ENCODE measurements at regions not wholly inside any gene's neighbourhood (a gene's known extent, or its start where the extent isn't known, plus 50 kb on each side); places are given as distances from the start of the nearest gene placed in this dataset.

DNA sequence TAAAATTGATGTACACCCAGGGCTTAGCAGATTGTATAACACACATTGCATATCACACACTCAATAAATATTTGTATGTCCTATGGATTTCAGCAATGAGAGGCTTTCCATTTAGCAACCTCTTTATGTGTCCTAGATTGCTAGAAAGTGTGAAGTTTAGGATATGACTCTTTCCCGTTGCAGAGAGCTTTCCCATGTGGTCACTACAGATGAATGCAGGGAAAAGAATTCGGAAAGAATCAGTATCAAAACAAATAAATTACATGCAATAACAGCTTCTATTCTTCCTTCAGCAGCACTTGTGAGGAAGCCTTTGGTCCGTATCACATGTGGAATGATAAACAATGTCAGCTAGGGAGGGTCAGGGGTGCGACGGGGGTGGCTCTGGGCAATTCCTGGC is 870.1 kb downstream of the C6orf118 start:
- POLR2A ChIA-PET = no interaction called here
- Histone ChIP-seq H2AFZ (ENCODE audit: low read depth, low read length, poor library complexity, severe bottlenecking) (no peak overlapping the region), H3K4me2 (ENCODE audit: low read length) (no peak overlapping the region), H4K20me1 (ENCODE audit: insufficient read depth) (no peaks in the 10 kb centered on the region), H3K9me2 (ENCODE audit: insufficient read depth) (no peaks in the 10 kb centered on the region), H3K4me1 (ENCODE audit: control insufficient read depth in 1 of 2, insufficient read depth in 2 of 2, low read length in 2 of 2) (no peaks in the 10 kb centered on the region), H3K27me3 (ENCODE audit: insufficient read depth, low read length) (no peaks in the 10 kb centered on the region), H3K9me3 (ENCODE audit: control insufficient read depth in 1 of 2, insufficient read depth in 1 of 2, low read depth in 1 of 2, low read length in 2 of 2) (peaks cover 0 to 14% of the 10 kb centered on the region in 2 experiments; a peak in 2 of 4 replicates), H3K79me2 (ENCODE audit: insufficient read depth, low read length) (no peaks in the 10 kb centered on the region), H3K9ac (ENCODE audit: low read length) (no peak overlapping the region), H3K4me3 (replicated peaks in 1 of 2; ENCODE audit: low read depth in 1 of 2, low read length in 2 of 2) (no peak overlapping the region), H3K27ac (ENCODE audit: low read depth, low read length) (no peak overlapping the region), H3K36me3 (ENCODE audit: control insufficient read depth in 1 of 2, insufficient read depth in 2 of 2, low read length in 2 of 2) (no peaks in the 10 kb centered on the region)
- RAD21 ChIA-PET (ENCODE audit: low non-redundant PET in 1 of 2, low total read pairs in 2 of 2, uncharacterized antibody in 2 of 2, unreplicated experiment in 2 of 2) = no interaction called here
- no peak for DNase-seq (ENCODE audit: low read depth, low spot score)
- ATAC-seq = no peak
- TF ChIP-seq YY1 (IDR thresholded peaks at IDR 0.05; ENCODE audit: extremely low read depth, insufficient replicate concordance, low read depth, low read length) (no peak), EZH2 (IDR thresholded peaks at IDR 0.05) (no peak), ZNF274 (IDR thresholded peaks at IDR 0.05; ENCODE audit: low read depth, low read length) (no peak), ZBTB33 (IDR thresholded peaks at IDR 0.05; ENCODE audit: extremely low read depth, insufficient replicate concordance, low read length) (no peak), ELF1 (IDR thresholded peaks at IDR 0.05; ENCODE audit: borderline replicate concordance, low read depth) (no peak), CEBPB (IDR thresholded peaks at IDR 0.05; ENCODE audit: low read depth) (no peak), CTCF (IDR thresholded peaks at IDR 0.05 in 2 of 3, conservative IDR thresholded peaks at IDR 0.05 in 1 of 3; ENCODE audit: borderline replicate concordance in 1 of 3, insufficient read depth in 1 of 3, low read depth in 2 of 3, low read length in 2 of 3) (no peak), CBX3 (IDR thresholded peaks at IDR 0.05; ENCODE audit: low read depth) (no peak)
- TF ChIP-seq, protein P1, sequence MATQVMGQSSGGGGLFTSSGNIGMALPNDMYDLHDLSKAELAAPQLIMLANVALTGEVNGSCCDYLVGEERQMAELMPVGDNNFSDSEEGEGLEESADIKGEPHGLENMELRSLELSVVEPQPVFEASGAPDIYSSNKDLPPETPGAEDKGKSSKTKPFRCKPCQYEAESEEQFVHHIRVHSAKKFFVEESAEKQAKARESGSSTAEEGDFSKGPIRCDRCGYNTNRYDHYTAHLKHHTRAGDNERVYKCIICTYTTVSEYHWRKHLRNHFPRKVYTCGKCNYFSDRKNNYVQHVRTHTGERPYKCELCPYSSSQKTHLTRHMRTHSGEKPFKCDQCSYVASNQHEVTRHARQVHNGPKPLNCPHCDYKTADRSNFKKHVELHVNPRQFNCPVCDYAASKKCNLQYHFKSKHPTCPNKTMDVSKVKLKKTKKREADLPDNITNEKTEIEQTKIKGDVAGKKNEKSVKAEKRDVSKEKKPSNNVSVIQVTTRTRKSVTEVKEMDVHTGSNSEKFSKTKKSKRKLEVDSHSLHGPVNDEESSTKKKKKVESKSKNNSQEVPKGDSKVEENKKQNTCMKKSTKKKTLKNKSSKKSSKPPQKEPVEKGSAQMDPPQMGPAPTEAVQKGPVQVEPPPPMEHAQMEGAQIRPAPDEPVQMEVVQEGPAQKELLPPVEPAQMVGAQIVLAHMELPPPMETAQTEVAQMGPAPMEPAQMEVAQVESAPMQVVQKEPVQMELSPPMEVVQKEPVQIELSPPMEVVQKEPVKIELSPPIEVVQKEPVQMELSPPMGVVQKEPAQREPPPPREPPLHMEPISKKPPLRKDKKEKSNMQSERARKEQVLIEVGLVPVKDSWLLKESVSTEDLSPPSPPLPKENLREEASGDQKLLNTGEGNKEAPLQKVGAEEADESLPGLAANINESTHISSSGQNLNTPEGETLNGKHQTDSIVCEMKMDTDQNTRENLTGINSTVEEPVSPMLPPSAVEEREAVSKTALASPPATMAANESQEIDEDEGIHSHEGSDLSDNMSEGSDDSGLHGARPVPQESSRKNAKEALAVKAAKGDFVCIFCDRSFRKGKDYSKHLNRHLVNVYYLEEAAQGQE (IDR thresholded peaks at IDR 0.05; ENCODE audit: low read depth) = no peak
- CTCF ChIA-PET = no interaction called here
- BruUV-seq (replicated peaks) = no TSS peak
- intact Hi-C loops (cut with micrococcal nuclease) = no loop called here
